Endodermal cell (in vitro differentiated cells): ENCODE measurements at regions not wholly inside any gene's neighbourhood (a gene's known extent, or its start where the extent isn't known, plus 50 kb on each side); places are given as distances from the start of the nearest gene placed in this dataset.
A peak's percentile ranks its signal among the peaks of the same experiment; 100 is the strongest.

Experiments used
- DNase-seq: peaks from one replicate; pipeline ENCODE4 v3.0.0-alpha.2; 2017
- H3K27ac ChIP-seq: 2 replicates; pipeline ENCODE4 v1.5.1; 2013; ENCODE audit warnings: mild to moderate bottlenecking, low read depth, low read length, moderate library complexity
- H3K27me3 ChIP-seq: 2 replicates; pipeline ENCODE4 v1.6.1; 2013; ENCODE audit warnings: mild to moderate bottlenecking, low read length, moderate library complexity; ENCODE audit not compliant: insufficient read depth, control insufficient read depth, poor library complexity, severe bottlenecking
- H3K36me3 ChIP-seq: 2 replicates; pipeline ENCODE4 v1.7.0; 2013; ENCODE audit warnings: mild to moderate bottlenecking, low read length, moderate library complexity; ENCODE audit not compliant: control insufficient read depth, insufficient read depth
- H3K4me1 ChIP-seq: one replicate; pipeline ENCODE4 v1.7.0; 2013; ENCODE audit warnings: low read length; ENCODE audit not compliant: control insufficient read depth, insufficient read depth
- H3K4me3 ChIP-seq: 2 replicates; pipeline ENCODE4 v1.5.1; 2013; ENCODE audit warnings: mild to moderate bottlenecking, low read length, moderate library complexity
- H3K9ac ChIP-seq: 2 replicates; pipeline ENCODE4 v1.6.1; 2013; ENCODE audit warnings: mild to moderate bottlenecking, low read length, moderate library complexity; ENCODE audit not compliant: poor library complexity, severe bottlenecking; ENCODE audit errors: extremely low read depth
- H3K9me3 ChIP-seq: 2 replicates; pipeline ENCODE4 v1.6.1; 2013; ENCODE audit warnings: mild to moderate bottlenecking, low read length, moderate library complexity; ENCODE audit not compliant: control insufficient read depth
- H3K27ac Mint-ChIP-seq: 2 replicates; pipeline ENCODE4 v1.8.0; 2020; ENCODE audit warnings: mixed read lengths
- H3K27me3 Mint-ChIP-seq: 2 replicates; pipeline ENCODE4 v1.8.0; 2021; ENCODE audit warnings: mild to moderate bottlenecking, mixed read lengths; ENCODE audit not compliant: insufficient read depth
- H3K36me3 Mint-ChIP-seq: 2 replicates; pipeline ENCODE4 v1.8.0; 2020; ENCODE audit warnings: low read depth, mixed read lengths
- H3K4me1 Mint-ChIP-seq: 2 replicates; pipeline ENCODE4 v1.8.0; 2020; ENCODE audit warnings: mixed read lengths
- H3K4me3 Mint-ChIP-seq: 2 replicates; pipeline ENCODE4 v1.8.0; 2020; ENCODE audit warnings: mild to moderate bottlenecking, moderate library complexity, mixed read lengths
- H3K9me3 Mint-ChIP-seq: 2 replicates; pipeline ENCODE4 v1.8.0; 2020; ENCODE audit warnings: mild to moderate bottlenecking, mixed read lengths
- WGBS, 2 experiments: methylation state at CpG; one replicate each; pipeline versions ENCODE4 v1.1.5 to v1.1.7; 2013; ENCODE audit warnings: missing lambda C conversion rate in 2 of 2, mixed read lengths in 1 of 2; ENCODE audit not compliant: insufficient coverage in 1 of 2, insufficient read length in 1 of 2; 5-methylcytosine and 5-hydroxymethylcytosine counted together
- TF ChIP-seq, protein P1 (sequence below): fragments of 200-600 bp; sonication (generic); conservative IDR thresholded peaks from 2 replicates; pipeline ENCODE4 v1.5.0; 2021; ENCODE audit warnings: antibody characterized with exemption, mild to moderate bottlenecking

- H3K36me3 ChIP-seq: no peaks in the 10 kb centered on the region
- H3K27ac ChIP-seq: no peak overlapping the region
- H3K9me3 ChIP-seq: no peaks in the 10 kb centered on the region
- H3K4me3 ChIP-seq: no peak overlapping the region
- Mint-ChIP-seq H3K27me3 (no peaks in the 10 kb centered on the region), H3K4me3 (no peak overlapping the region), H3K27ac (no peak overlapping the region), H3K36me3 (no peaks in the 10 kb centered on the region), H3K4me1 (no peaks in the 10 kb centered on the region), H3K9me3 (no peaks in the 10 kb centered on the region)
- no peak for DNase-seq
- WGBS, 2 experiments: 77 to 82% methylated on average over 1 of the region's 1 CpG
- no peaks in the 10 kb centered on the region for H3K4me1 ChIP-seq
- TF ChIP-seq, protein P1, sequence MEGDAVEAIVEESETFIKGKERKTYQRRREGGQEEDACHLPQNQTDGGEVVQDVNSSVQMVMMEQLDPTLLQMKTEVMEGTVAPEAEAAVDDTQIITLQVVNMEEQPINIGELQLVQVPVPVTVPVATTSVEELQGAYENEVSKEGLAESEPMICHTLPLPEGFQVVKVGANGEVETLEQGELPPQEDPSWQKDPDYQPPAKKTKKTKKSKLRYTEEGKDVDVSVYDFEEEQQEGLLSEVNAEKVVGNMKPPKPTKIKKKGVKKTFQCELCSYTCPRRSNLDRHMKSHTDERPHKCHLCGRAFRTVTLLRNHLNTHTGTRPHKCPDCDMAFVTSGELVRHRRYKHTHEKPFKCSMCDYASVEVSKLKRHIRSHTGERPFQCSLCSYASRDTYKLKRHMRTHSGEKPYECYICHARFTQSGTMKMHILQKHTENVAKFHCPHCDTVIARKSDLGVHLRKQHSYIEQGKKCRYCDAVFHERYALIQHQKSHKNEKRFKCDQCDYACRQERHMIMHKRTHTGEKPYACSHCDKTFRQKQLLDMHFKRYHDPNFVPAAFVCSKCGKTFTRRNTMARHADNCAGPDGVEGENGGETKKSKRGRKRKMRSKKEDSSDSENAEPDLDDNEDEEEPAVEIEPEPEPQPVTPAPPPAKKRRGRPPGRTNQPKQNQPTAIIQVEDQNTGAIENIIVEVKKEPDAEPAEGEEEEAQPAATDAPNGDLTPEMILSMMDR: no peak
- H3K9ac ChIP-seq: no peak overlapping the region
- H3K27me3 ChIP-seq: no peaks in the 10 kb centered on the region
Measured at GRCh38 chr1:67889466-67889865, 56.2 kb upstream of the GNG12 start.

DNA sequence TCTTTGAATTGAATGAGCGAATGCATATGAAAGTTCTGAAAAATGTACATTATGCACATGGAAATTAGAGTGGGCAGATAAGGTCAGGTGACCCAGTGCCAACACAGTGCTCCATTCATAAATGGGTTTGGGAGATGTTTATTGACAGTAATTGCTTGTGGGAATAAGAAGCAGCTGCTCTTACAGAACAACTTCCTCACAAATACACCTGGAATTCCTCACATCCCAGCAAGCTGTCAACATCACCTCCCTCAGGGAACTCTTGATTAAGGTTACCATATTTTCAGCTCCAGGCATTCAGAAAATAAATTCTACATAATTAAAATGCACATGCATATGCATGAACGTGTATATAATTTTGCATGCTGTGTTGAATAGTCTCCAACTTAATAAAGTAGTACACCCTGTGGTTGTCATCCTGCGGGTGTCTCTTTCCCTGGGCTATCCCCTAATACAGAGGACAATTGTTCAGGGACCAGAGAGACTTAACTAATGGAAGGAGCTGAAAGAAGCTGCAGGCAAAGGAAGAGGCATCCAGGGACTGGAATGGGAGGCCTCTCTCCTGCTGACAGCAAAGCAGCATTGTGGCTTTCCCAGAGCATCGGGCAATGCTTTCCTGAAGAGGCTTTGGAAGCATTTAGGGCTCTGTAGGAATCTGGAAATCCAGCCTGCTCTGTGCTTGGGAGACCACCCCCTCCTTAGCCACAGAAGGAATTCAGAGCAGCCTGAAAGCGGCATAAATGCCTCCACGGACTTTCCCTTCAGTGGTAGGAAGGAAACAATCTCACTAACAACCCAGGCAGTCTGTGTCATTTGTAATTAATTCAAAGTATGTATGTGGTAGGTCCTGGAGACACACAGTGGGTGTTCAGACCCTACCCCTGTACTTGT is 55.2 kb upstream of the GNG12 start:
- Mint-ChIP-seq H3K4me1 (no peaks in the 10 kb centered on the region), H3K27me3 (no peaks in the 10 kb centered on the region), H3K27ac (no peak overlapping the region), H3K36me3 (no peaks in the 10 kb centered on the region), H3K4me3 (no peak overlapping the region), H3K9me3 (no peaks in the 10 kb centered on the region)
- WGBS, 2 experiments: 70 to 90% methylated on average over 2 to 6 of the region's 6 CpGs
- no peaks in the 10 kb centered on the region for H3K9me3 ChIP-seq
- H3K9ac ChIP-seq: no peak overlapping the region
- H3K4me1 ChIP-seq: no peaks in the 10 kb centered on the region
- TF ChIP-seq, protein P1: no peak
- no peak overlapping the region for H3K4me3 ChIP-seq
- DNase-seq: peak; percentile 65
- no peaks in the 10 kb centered on the region for H3K36me3 ChIP-seq
- H3K27ac ChIP-seq: peak overlapping the region; percentile 75
- no peaks in the 10 kb centered on the region for H3K27me3 ChIP-seq

DNA sequence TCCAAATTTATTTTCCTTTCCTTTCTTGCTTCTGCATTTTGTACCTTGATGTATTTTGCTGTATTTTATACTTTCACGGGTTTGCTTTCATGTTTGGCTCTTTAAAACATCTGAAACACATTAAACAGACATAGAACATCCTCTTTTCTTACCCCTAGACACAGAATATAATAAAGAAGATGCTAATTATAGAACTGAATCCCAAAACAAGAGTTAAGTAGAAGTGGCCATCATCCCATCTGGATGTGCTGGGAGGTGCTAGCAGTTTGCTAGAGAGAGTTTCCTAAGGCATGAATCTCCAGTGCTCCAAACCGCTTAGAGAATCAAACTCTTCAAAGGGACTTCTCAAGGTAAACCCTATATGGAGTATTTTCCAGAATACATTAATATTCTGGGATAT is 53.9 kb upstream of the GNG12 start:
- H3K27ac ChIP-seq: no peak overlapping the region
- no peaks in the 10 kb centered on the region for H3K36me3 Mint-ChIP-seq
- no peaks in the 10 kb centered on the region for H3K9me3 ChIP-seq
- H3K36me3 ChIP-seq: no peaks in the 10 kb centered on the region
- H3K4me3 ChIP-seq: no peak overlapping the region
- DNase-seq: no peak
- no peaks in the 10 kb centered on the region for H3K27me3 ChIP-seq
- no peak overlapping the region for H3K4me3 Mint-ChIP-seq
- H3K9me3 Mint-ChIP-seq: no peaks in the 10 kb centered on the region
- TF ChIP-seq, protein P1: no peak
- WGBS, 2 experiments: 100% methylated on average over 2 of the region's 2 CpGs; no CpG with 5 or more reads in 1 of the 2 experiments
- no peak overlapping the region for H3K9ac ChIP-seq
- no peak overlapping the region for H3K27ac Mint-ChIP-seq
- no peaks in the 10 kb centered on the region for H3K4me1 Mint-ChIP-seq
- peaks cover 2% of the 10 kb centered on the region for H3K27me3 Mint-ChIP-seq
- no peaks in the 10 kb centered on the region for H3K4me1 ChIP-seq
